ENCODE measurements at regions not wholly inside any gene's neighbourhood (a gene's known extent, or its start where the extent isn't known, plus 50 kb on each side); places are given as distances from the start of the nearest gene placed in this dataset.

DNA sequence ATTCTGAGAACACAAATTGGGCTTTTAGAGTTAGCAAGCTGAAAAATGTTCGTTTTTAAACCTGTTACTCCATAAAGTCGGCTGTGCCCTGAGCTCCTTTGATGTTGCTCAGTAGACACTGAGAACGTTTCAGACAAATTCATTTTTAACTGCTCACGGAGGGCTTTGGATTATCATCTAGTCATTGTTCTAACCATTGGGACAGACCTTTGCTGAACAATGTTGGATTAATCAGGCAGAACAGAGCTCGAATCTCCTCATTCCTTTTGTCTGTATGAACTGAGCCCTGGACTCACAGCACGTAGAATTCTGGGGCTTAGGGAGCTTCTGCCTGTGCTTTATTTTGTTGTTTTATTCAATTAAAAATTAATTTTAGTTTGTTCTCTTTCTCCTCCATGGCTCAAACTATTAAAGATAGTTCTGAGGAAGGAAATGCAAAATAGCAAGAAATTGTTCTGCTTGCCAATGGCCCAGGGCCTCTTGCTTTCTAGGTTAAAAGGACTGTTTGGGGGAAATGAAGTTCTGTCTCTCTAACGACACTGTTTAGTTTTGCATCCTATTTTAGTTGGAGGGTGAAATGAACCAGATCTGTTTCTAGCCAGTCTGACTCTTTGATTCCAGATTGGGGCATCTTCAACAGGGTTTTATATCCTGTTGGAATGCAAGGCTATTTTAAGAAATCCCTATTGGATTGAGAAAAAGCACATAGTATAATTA is 114.7 kb upstream of the CXCR4 start:
- TF ChIP-seq, protein P1, sequence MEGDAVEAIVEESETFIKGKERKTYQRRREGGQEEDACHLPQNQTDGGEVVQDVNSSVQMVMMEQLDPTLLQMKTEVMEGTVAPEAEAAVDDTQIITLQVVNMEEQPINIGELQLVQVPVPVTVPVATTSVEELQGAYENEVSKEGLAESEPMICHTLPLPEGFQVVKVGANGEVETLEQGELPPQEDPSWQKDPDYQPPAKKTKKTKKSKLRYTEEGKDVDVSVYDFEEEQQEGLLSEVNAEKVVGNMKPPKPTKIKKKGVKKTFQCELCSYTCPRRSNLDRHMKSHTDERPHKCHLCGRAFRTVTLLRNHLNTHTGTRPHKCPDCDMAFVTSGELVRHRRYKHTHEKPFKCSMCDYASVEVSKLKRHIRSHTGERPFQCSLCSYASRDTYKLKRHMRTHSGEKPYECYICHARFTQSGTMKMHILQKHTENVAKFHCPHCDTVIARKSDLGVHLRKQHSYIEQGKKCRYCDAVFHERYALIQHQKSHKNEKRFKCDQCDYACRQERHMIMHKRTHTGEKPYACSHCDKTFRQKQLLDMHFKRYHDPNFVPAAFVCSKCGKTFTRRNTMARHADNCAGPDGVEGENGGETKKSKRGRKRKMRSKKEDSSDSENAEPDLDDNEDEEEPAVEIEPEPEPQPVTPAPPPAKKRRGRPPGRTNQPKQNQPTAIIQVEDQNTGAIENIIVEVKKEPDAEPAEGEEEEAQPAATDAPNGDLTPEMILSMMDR (conservative IDR thresholded peaks at IDR 0.05): no peak
- Histone ChIP-seq H2BK5ac (ENCODE audit: insufficient read length, low read length) (no peak overlapping the region), H3K23ac (ENCODE audit: insufficient read length, low read depth, low read length) (no peak overlapping the region), H2BK120ac (ENCODE audit: low read depth, low read length, poor library complexity, severe bottlenecking) (no peak overlapping the region), H3K9ac (ENCODE audit: extremely low read depth, insufficient read length, low read length) (no peak overlapping the region), H3K27me3 (ENCODE audit: insufficient read depth, low read length) (no peaks in the 10 kb centered on the region), H3T11ph (ENCODE audit: low read length) (no peak overlapping the region), H3K9me3 (ENCODE audit: control insufficient read depth, low read depth, low read length) (no peaks in the 10 kb centered on the region), H3K56ac (ENCODE audit: insufficient read length, low read depth, low read length) (no peak overlapping the region), H2AK5ac (ENCODE audit: insufficient read length, low read length) (no peak overlapping the region), H4K20me1 (ENCODE audit: control insufficient read depth, insufficient read depth, insufficient read length) (no peaks in the 10 kb centered on the region), H3K4me2 (ENCODE audit: insufficient read depth, insufficient read length, low read length) (no peak overlapping the region), H3K27ac (ENCODE audit: insufficient read length, low read depth, low read length) (no peak overlapping the region), H4K5ac (ENCODE audit: insufficient read length, low read depth, low read length) (no peak overlapping the region), H2BK12ac (ENCODE audit: insufficient read length, low read depth, low read length) (no peak overlapping the region), H3K4ac (ENCODE audit: low read depth, low read length) (no peak overlapping the region), H3K4me1 (ENCODE audit: insufficient read depth, low read length) (no peaks in the 10 kb centered on the region; the same call in 1 of the 2 replicates), H3K23me2 (ENCODE audit: insufficient read length, low read depth, low read length, poor library complexity, severe bottlenecking) (no peaks in the 10 kb centered on the region), H4K91ac (ENCODE audit: insufficient read length, low read depth, low read length) (no peak overlapping the region), H3K79me2 (ENCODE audit: insufficient read depth, low read length) (no peaks in the 10 kb centered on the region), H4K8ac (replicated peaks; ENCODE audit: insufficient read length, low read depth, low read length) (no peak overlapping the region), H3K79me1 (ENCODE audit: insufficient read depth, low read depth, low read length, poor library complexity, severe bottlenecking) (no peaks in the 10 kb centered on the region), H3K18ac (ENCODE audit: insufficient read length, low read depth, low read length) (no peak overlapping the region), H2BK20ac (ENCODE audit: low read depth, low read length, poor library complexity, severe bottlenecking) (no peak overlapping the region), H2AFZ (ENCODE audit: low read length) (no peak overlapping the region), H3K14ac (ENCODE audit: insufficient read depth, low read length) (no peak overlapping the region), H2BK15ac (ENCODE audit: low read depth, low read length) (no peak overlapping the region)
- H3K27ac Mint-ChIP-seq: no peak overlapping the region
- H3K27me3 Mint-ChIP-seq (ENCODE audit: low read depth): no peaks in the 10 kb centered on the region; the same call in 1 of the 2 replicates
- no peak overlapping the region for H3K4me3 Mint-ChIP-seq
- WGBS (ENCODE audit: extremely low coverage, insufficient read length, low lambda C conversion rate): no CpG with 5 or more reads among the region's 7 CpGs
- peaks cover 0 to 5% of the 10 kb centered on the region in 2 experiments; a peak in 1 of 4 replicates for H3K4me1 Mint-ChIP-seq
- no peaks in the 10 kb centered on the region; a peak in 1 of 7 replicates for H3K36me3 Mint-ChIP-seq (ENCODE audit: insufficient read depth in 1 of 3, low read depth in 3 of 3)
- H3K9me3 Mint-ChIP-seq: peaks cover 0 to 8% of the 10 kb centered on the region in 2 experiments; a peak in 2 of 5 replicates
- DNase-seq: no peak
